ENCODE measurements at regions not wholly inside any gene's neighbourhood (a gene's known extent, or its start where the extent isn't known, plus 50 kb on each side); places are given as distances from the start of the nearest gene placed in this dataset.

GRCh38 chr4:147006229-147006628 lies 60.6 kb upstream of the TTC29 start:
- TF ChIP-seq EP300 (IDR thresholded peaks at IDR 0.05; ENCODE audit: borderline replicate concordance in 1 of 2, low read depth in 2 of 2, low read length in 2 of 2) (no peak), JUND (IDR thresholded peaks at IDR 0.05; ENCODE audit: low read length) (no peak), SRF (IDR thresholded peaks at IDR 0.05; ENCODE audit: low read depth, low read length) (no peak), POLR2AphosphoS5 (IDR thresholded peaks at IDR 0.05; ENCODE audit: low read depth, low read length) (no peak), CTCF (IDR thresholded peaks at IDR 0.05; ENCODE audit: control extremely low read depth in 1 of 3, insufficient read depth in 1 of 3, low read depth in 1 of 3, low read length in 3 of 3) (no peak), CBX5 (IDR thresholded peaks at IDR 0.05; ENCODE audit: low read depth, low read length) (no peak), FOSL1 (IDR thresholded peaks at IDR 0.05; ENCODE audit: insufficient read depth, low read depth, low read length) (no peak), CREB1 (IDR thresholded peaks at IDR 0.05) (no peak), JUN (IDR thresholded peaks at IDR 0.05; ENCODE audit: low read depth, low read length) (no peak)
